ENCODE measurements at regions not wholly inside any gene's neighbourhood (a gene's known extent, or its start where the extent isn't known, plus 50 kb on each side); places are given as distances from the start of the nearest gene placed in this dataset.

GRCh38 chr4:58606303-58606702, 1496.1 kb upstream of the IGFBP7 start:
- BruUV-seq (replicated peaks) = no TSS peak
- CTCF ChIA-PET (ENCODE audit: low intra/inter-chr PET ratio, low total read pairs) = no interaction called here

GRCh38 chr4:58603951-58604350, 1493.8 kb upstream of the IGFBP7 start:
- FAIRE-seq = no peak
- no peak for ATAC-seq
- in situ Hi-C loops (cut with HindIII; ENCODE audit: extremely low pct_ligation_motif_present, low pct_unique_long_range_greater_than_20kb) = no loop called here
- Histone ChIP-seq H3K4me2 (ENCODE audit: low read depth, low read length) (no peak overlapping the region), H4K20me1 (ENCODE audit: insufficient read depth, low read length) (no peaks in the 10 kb centered on the region), H3K27ac (ENCODE audit: extremely low read length, insufficient read depth, low read length) (no peak overlapping the region), H2AFZ (ENCODE audit: low read length) (no peak overlapping the region), H3K79me2 (ENCODE audit: insufficient read depth, low read length) (no peaks in the 10 kb centered on the region), H3K36me3 (replicated peaks in 1 of 2; ENCODE audit: control insufficient read depth in 1 of 2, insufficient read depth in 2 of 2, low read length in 2 of 2) (no peaks in the 10 kb centered on the region), H3K9me3 (ENCODE audit: low read length) (peaks cover 18% of the 10 kb centered on the region; the same call in 1 of the 2 replicates), H3K27me3 (ENCODE audit: control insufficient read depth in 1 of 2, insufficient read depth in 2 of 2, low read length in 2 of 2) (no peaks in the 10 kb centered on the region), H3K4me1 (ENCODE audit: insufficient read depth, low read length) (no peaks in the 10 kb centered on the region), H3K9ac (ENCODE audit: insufficient read depth, low read depth, low read length) (no peak overlapping the region), H3K4me3 (replicated peaks in 1 of 3; ENCODE audit: insufficient read depth in 1 of 3, low read depth in 2 of 3, low read length in 3 of 3) (no peak overlapping the region)
- POLR2A ChIA-PET = no interaction called here
- TF ChIP-seq STAT5B (CRISPR knock-in tag; IDR thresholded peaks at IDR 0.05) = no peak
- no peak for TF ChIP-seq RCOR2 (CRISPR knock-in tag; IDR thresholded peaks at IDR 0.05)
- no peak for TF ChIP-seq KAT2B (IDR thresholded peaks at IDR 0.05; ENCODE audit: borderline replicate concordance, low read depth, low read length)
- TF ChIP-seq ZNF354B (CRISPR knock-in tag; IDR thresholded peaks at IDR 0.05) = no peak
- no peak for TF ChIP-seq ZNF597 (CRISPR knock-in tag; IDR thresholded peaks at IDR 0.05)
- no peak for TF ChIP-seq REXO4 (CRISPR knock-in tag; IDR thresholded peaks at IDR 0.05; ENCODE audit: borderline replicate concordance)
- WGBS (ENCODE audit: low lambda C conversion rate) = 42% methylated on average over 4 of the region's 4 CpGs
- no TSS peak for BruUV-seq (replicated peaks)
- CTCF ChIA-PET (ENCODE audit: low intra/inter-chr PET ratio, low total read pairs) = no interaction called here
- no peak for DNase-seq (ENCODE audit: low spot score)
- intact Hi-C loops (cut with micrococcal nuclease; ENCODE audit: unreplicated experiment) = no loop called here

More at GRCh38 chr4:58606303-58606702, 1496.1 kb upstream of the IGFBP7 start:
- Histone ChIP-seq H3K4me2 (ENCODE audit: low read depth, low read length) (no peak overlapping the region), H3K4me3 (replicated peaks in 1 of 3; ENCODE audit: insufficient read depth in 1 of 3, low read depth in 2 of 3, low read length in 3 of 3) (no peak overlapping the region), H2AFZ (ENCODE audit: low read length) (no peak overlapping the region), H3K4me1 (ENCODE audit: insufficient read depth, low read length) (no peaks in the 10 kb centered on the region), H3K27me3 (ENCODE audit: control insufficient read depth in 1 of 2, insufficient read depth in 2 of 2, low read length in 2 of 2) (no peaks in the 10 kb centered on the region), H4K20me1 (ENCODE audit: insufficient read depth, low read length) (no peaks in the 10 kb centered on the region), H3K9ac (ENCODE audit: insufficient read depth, low read depth, low read length) (no peak overlapping the region), H3K9me3 (ENCODE audit: low read length) (peaks cover 21% of the 10 kb centered on the region), H3K27ac (ENCODE audit: extremely low read length, insufficient read depth, low read length) (no peak overlapping the region), H3K79me2 (ENCODE audit: insufficient read depth, low read length) (no peaks in the 10 kb centered on the region), H3K36me3 (replicated peaks in 1 of 2; ENCODE audit: control insufficient read depth in 1 of 2, insufficient read depth in 2 of 2, low read length in 2 of 2) (no peaks in the 10 kb centered on the region)
- DNase-seq (ENCODE audit: low spot score) (no peak), FAIRE-seq (no peak), ATAC-seq (no peak)
- intact Hi-C loops (cut with micrococcal nuclease; ENCODE audit: unreplicated experiment) = no loop called here
- TF ChIP-seq SUZ12 (IDR thresholded peaks at IDR 0.05; ENCODE audit: low read depth, low read length) (no peak), CEBPB (IDR thresholded peaks at IDR 0.05; ENCODE audit: borderline replicate concordance, low read depth, low read length) (peak; percentile 35; the same call in 1 of the 2 replicates)
- WGBS (ENCODE audit: low lambda C conversion rate) = 10% methylated on average over 4 of the region's 4 CpGs
- in situ Hi-C loops (cut with HindIII; ENCODE audit: extremely low pct_ligation_motif_present, low pct_unique_long_range_greater_than_20kb) = no loop called here
- POLR2A ChIA-PET = no interaction called here

Measured in HepG2 (cell line).